Endothelial cell (in vitro differentiated cells): ENCODE measurements at regions not wholly inside any gene's neighbourhood (a gene's known extent, or its start where the extent isn't known, plus 50 kb on each side); places are given as distances from the start of the nearest gene placed in this dataset.

Source experiments
- DNase-seq: peaks from one replicate; pipeline ENCODE4 v3.0.0; 2021; ENCODE audit warnings: low spot score
- H3K27ac Mint-ChIP-seq: one replicate; pipeline ENCODE4 v1.8.0; 2021; ENCODE audit warnings: mixed read lengths, inconsistent platforms; ENCODE audit not compliant: unreplicated experiment
- H3K27me3 Mint-ChIP-seq: one replicate; pipeline ENCODE4 v1.8.0; 2021; ENCODE audit warnings: mild to moderate bottlenecking, moderate library complexity, mixed read lengths, inconsistent platforms; ENCODE audit not compliant: unreplicated experiment
- H3K36me3 Mint-ChIP-seq: one replicate; pipeline ENCODE4 v1.8.0; 2021; ENCODE audit warnings: mild to moderate bottlenecking, low read depth, mixed read lengths, inconsistent platforms; ENCODE audit not compliant: unreplicated experiment
- H3K4me1 Mint-ChIP-seq: one replicate; pipeline ENCODE4 v1.8.0; 2021; ENCODE audit warnings: mild to moderate bottlenecking, mixed read lengths, inconsistent platforms; ENCODE audit not compliant: unreplicated experiment
- H3K4me3 Mint-ChIP-seq: one replicate; pipeline ENCODE4 v1.8.0; 2021; ENCODE audit warnings: mild to moderate bottlenecking, mixed read lengths, inconsistent platforms; ENCODE audit not compliant: unreplicated experiment
- H3K9me3 Mint-ChIP-seq: one replicate; pipeline ENCODE4 v1.8.0; 2021; ENCODE audit warnings: mixed read lengths, inconsistent platforms; ENCODE audit not compliant: unreplicated experiment
- TF ChIP-seq, protein P1 (sequence below): fragments of 200-600 bp; sonication (generic); IDR thresholded peaks from one replicate; pipeline ENCODE4 v1.5.0; 2021; ENCODE audit warnings: antibody characterized with exemption; ENCODE audit not compliant: unreplicated experiment

GRCh38 chr5:96250782-96251181, 182.3 kb downstream of the PCSK1 start:
- Mint-ChIP-seq H3K27ac (no peak overlapping the region), H3K27me3 (no peaks in the 10 kb centered on the region), H3K9me3 (no peaks in the 10 kb centered on the region), H3K4me3 (no peak overlapping the region), H3K36me3 (no peaks in the 10 kb centered on the region), H3K4me1 (peaks cover 8% of the 10 kb centered on the region)
- DNase-seq = no peak
- TF ChIP-seq, protein P1, sequence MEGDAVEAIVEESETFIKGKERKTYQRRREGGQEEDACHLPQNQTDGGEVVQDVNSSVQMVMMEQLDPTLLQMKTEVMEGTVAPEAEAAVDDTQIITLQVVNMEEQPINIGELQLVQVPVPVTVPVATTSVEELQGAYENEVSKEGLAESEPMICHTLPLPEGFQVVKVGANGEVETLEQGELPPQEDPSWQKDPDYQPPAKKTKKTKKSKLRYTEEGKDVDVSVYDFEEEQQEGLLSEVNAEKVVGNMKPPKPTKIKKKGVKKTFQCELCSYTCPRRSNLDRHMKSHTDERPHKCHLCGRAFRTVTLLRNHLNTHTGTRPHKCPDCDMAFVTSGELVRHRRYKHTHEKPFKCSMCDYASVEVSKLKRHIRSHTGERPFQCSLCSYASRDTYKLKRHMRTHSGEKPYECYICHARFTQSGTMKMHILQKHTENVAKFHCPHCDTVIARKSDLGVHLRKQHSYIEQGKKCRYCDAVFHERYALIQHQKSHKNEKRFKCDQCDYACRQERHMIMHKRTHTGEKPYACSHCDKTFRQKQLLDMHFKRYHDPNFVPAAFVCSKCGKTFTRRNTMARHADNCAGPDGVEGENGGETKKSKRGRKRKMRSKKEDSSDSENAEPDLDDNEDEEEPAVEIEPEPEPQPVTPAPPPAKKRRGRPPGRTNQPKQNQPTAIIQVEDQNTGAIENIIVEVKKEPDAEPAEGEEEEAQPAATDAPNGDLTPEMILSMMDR = no peak

GRCh38 chr5:96248131-96248530, 184.9 kb downstream of the PCSK1 start:
- Mint-ChIP-seq H3K9me3 (no peaks in the 10 kb centered on the region), H3K4me3 (no peak overlapping the region), H3K27me3 (no peaks in the 10 kb centered on the region), H3K36me3 (no peaks in the 10 kb centered on the region), H3K4me1 (peaks cover 8% of the 10 kb centered on the region), H3K27ac (no peak overlapping the region)
- TF ChIP-seq, protein P1 = no peak
- no peak for DNase-seq

GRCh38 chr5:96247708-96248107, 185.3 kb downstream of the PCSK1 start:
- no peak overlapping the region for H3K27ac Mint-ChIP-seq
- peaks cover 8% of the 10 kb centered on the region for H3K4me1 Mint-ChIP-seq
- H3K27me3 Mint-ChIP-seq = no peaks in the 10 kb centered on the region

DNA sequence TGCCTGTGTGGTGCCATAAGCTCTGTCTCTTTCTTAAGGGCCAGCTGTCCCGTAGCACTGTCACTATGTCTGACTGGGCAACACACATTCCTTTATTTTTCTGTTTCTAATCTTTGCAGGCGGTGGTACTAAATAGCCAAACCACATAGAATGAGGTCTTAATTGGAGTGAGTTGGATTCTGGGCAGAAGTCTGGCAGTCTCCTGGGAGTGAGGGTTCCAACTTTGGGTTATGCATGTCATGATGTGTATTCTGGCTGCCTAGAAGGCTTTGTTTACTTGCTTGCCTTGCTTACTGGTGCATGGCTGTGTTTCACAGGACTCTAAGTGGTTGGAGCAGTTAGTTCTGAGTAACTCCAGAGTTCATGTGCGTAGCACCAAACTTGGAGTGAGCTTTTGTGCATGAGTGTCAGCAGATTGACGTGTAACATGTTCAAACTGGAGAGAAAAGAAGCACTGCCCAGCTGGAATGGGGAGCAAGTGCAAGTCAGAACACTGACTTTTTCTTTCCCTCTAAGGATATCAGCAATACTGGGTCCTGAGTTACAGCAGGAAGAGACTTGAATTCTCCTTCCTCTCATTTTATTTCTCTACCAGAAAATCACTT, 185.8 kb downstream of the PCSK1 start:
- TF ChIP-seq, protein P1 = no peak
- H3K9me3 Mint-ChIP-seq = no peaks in the 10 kb centered on the region
- H3K4me1 Mint-ChIP-seq = peaks cover 8% of the 10 kb centered on the region
- H3K27me3 Mint-ChIP-seq = no peaks in the 10 kb centered on the region
- no peak for DNase-seq
- H3K27ac Mint-ChIP-seq = no peak overlapping the region
- H3K4me3 Mint-ChIP-seq = no peak overlapping the region
- H3K36me3 Mint-ChIP-seq = no peaks in the 10 kb centered on the region

More at GRCh38 chr5:96247708-96248107, 185.3 kb downstream of the PCSK1 start:
- Mint-ChIP-seq H3K4me3 (no peak overlapping the region), H3K9me3 (no peaks in the 10 kb centered on the region), H3K36me3 (no peaks in the 10 kb centered on the region)
- TF ChIP-seq, protein P1 = no peak
- DNase-seq = no peak

GRCh38 chr5:96245140-96246091, 187.6 kb downstream of the PCSK1 start:
- peaks cover 8% of the 10 kb centered on the region for H3K4me1 Mint-ChIP-seq
- H3K27me3 Mint-ChIP-seq = no peaks in the 10 kb centered on the region
- H3K36me3 Mint-ChIP-seq = no peaks in the 10 kb centered on the region
- no peak overlapping the region for H3K4me3 Mint-ChIP-seq
- TF ChIP-seq, protein P1 = no peak
- no peak for DNase-seq
- H3K27ac Mint-ChIP-seq = no peak overlapping the region
- H3K9me3 Mint-ChIP-seq = no peaks in the 10 kb centered on the region
